ENCODE measurements at regions not wholly inside any gene's neighbourhood (a gene's known extent, or its start where the extent isn't known, plus 50 kb on each side); places are given as distances from the start of the nearest gene placed in this dataset.

- TF ChIP-seq CTCF (IDR thresholded peaks at IDR 0.05; ENCODE audit: insufficient read depth, low read depth, low read length) = no peak
- Histone ChIP-seq H3K27me3 (ENCODE audit: control insufficient read depth, insufficient read depth, low read length) (no peaks in the 10 kb centered on the region), H3K36me3 (ENCODE audit: control insufficient read depth, insufficient read depth, low read length) (no peaks in the 10 kb centered on the region), H3K4me3 (ENCODE audit: low read depth, low read length) (no peak overlapping the region)
- DNase-seq (ENCODE audit: low read depth) = no peak
- CTCF ChIA-PET = no interaction called here
- POLR2A ChIA-PET = no interaction called here
These were observed 122.3 kb downstream of the CHST1 start for GRCh38 chr11:45543081-45543480.

GRCh38 chr11:45541693-45542434 lies 123.6 kb downstream of the CHST1 start:
- POLR2A ChIA-PET = no interaction called here
- DNase-seq (ENCODE audit: low read depth) = no peak
- Histone ChIP-seq H3K36me3 (ENCODE audit: control insufficient read depth, insufficient read depth, low read length) (no peaks in the 10 kb centered on the region), H3K4me3 (ENCODE audit: low read depth, low read length) (no peak overlapping the region), H3K27me3 (ENCODE audit: control insufficient read depth, insufficient read depth, low read length) (no peaks in the 10 kb centered on the region)
- CTCF ChIA-PET = no interaction called here
- no peak for TF ChIP-seq CTCF (IDR thresholded peaks at IDR 0.05; ENCODE audit: insufficient read depth, low read depth, low read length)

- H3K4me3 ChIP-seq (ENCODE audit: low read depth, low read length) = no peak overlapping the region
- DNase-seq (ENCODE audit: low read depth) = no peak
- TF ChIP-seq CTCF (IDR thresholded peaks at IDR 0.05; ENCODE audit: insufficient read depth, low read depth, low read length) = no peak
- no peaks in the 10 kb centered on the region for H3K36me3 ChIP-seq (ENCODE audit: control insufficient read depth, insufficient read depth, low read length)
- H3K27me3 ChIP-seq (ENCODE audit: control insufficient read depth, insufficient read depth, low read length) = peaks cover 1% of the 10 kb centered on the region; the same call in 1 of the 2 replicates
- POLR2A ChIA-PET = no interaction called here
- CTCF ChIA-PET = interaction anchor here (1.2 kb wide), 1 partner anchor 15 kb away, joined by 3 read pairs; no protein-coding TSS in a partner anchor
These were observed 126.5 kb downstream of the CHST1 start for GRCh38 chr11:45538939-45539338.

- CTCF ChIA-PET = interaction anchor here (1.2 kb wide), 1 partner anchor 15 kb away, joined by 3 read pairs; no protein-coding TSS in a partner anchor
- POLR2A ChIA-PET = no interaction called here
- H3K36me3 ChIP-seq (ENCODE audit: control insufficient read depth, insufficient read depth, low read length) = no peaks in the 10 kb centered on the region
- no peak for DNase-seq (ENCODE audit: low read depth)
- no peak overlapping the region for H3K4me3 ChIP-seq (ENCODE audit: low read depth, low read length)
- peaks cover 1% of the 10 kb centered on the region; the same call in 1 of the 2 replicates for H3K27me3 ChIP-seq (ENCODE audit: control insufficient read depth, insufficient read depth, low read length)
- TF ChIP-seq CTCF (IDR thresholded peaks at IDR 0.05; ENCODE audit: insufficient read depth, low read depth, low read length) = no peak
These were observed 127.1 kb downstream of the CHST1 start for GRCh38 chr11:45538363-45538762.

GRCh38 chr11:45537614-45538013 lies 127.8 kb downstream of the CHST1 start:
- no peak for DNase-seq (ENCODE audit: low read depth)
- no peaks in the 10 kb centered on the region for H3K36me3 ChIP-seq (ENCODE audit: control insufficient read depth, insufficient read depth, low read length)
- H3K4me3 ChIP-seq (ENCODE audit: low read depth, low read length) = no peak overlapping the region
- ChIA-PET POLR2A (no interaction called here), CTCF (no interaction called here)
- no peak for TF ChIP-seq CTCF (IDR thresholded peaks at IDR 0.05; ENCODE audit: insufficient read depth, low read depth, low read length)
- peaks cover 1% of the 10 kb centered on the region; the same call in 1 of the 2 replicates for H3K27me3 ChIP-seq (ENCODE audit: control insufficient read depth, insufficient read depth, low read length)

Measured in BJ (cell line).